NB4 (cell line): ENCODE measurements at regions not wholly inside any gene's neighbourhood (a gene's known extent, or its start where the extent isn't known, plus 50 kb on each side); places are given as distances from the start of the nearest gene placed in this dataset.
"Not testable (repeated sequence)": the region's sequence is repeated elsewhere in the genome, so short reads cannot be mapped to it uniquely, and the experiment has no call there.

Source experiments
- DNase-seq: peaks from one replicate; pipeline ENCODE4 v3.0.0; 2010; ENCODE audit warnings: low read depth
- H3K4me3 ChIP-seq: one replicate; pipeline ENCODE4 v1.5.1; 2011; ENCODE audit warnings: mild to moderate bottlenecking, low read depth, low read length, moderate library complexity
- CTCF ChIP-seq: IDR thresholded peaks from one replicate; pipeline ENCODE4 v1.5.1; 2012; ENCODE audit warnings: low read depth, low read length
- MAX ChIP-seq: IDR thresholded peaks from 2 replicates; pipeline ENCODE4 v1.6.1; 2011; ENCODE audit warnings: low read depth, low read length
- MYC ChIP-seq: IDR thresholded peaks from 2 replicates; pipeline ENCODE4 v1.6.1; 2011; ENCODE audit warnings: low read depth, low read length
- POLR2A ChIP-seq: IDR thresholded peaks from 2 replicates; pipeline ENCODE4 v1.6.1; 2011; ENCODE audit warnings: mild to moderate bottlenecking; ENCODE audit not compliant: insufficient read length; ENCODE audit errors: extremely low read depth

- H3K4me3 ChIP-seq: no peak overlapping the region
- no peak for TF ChIP-seq MAX
- TF ChIP-seq MYC: no peak
- no peak for TF ChIP-seq CTCF
- no peak for TF ChIP-seq POLR2A
Measured at GRCh38 chr6:153325661-153326060, 194.6 kb upstream of the RGS17 start.

GRCh38 chr6:153312634-153313033 is 181.6 kb upstream of the RGS17 start:
- TF ChIP-seq CTCF: peak; percentile 76
- TF ChIP-seq MYC: 0 out of 2 replicates have a peak, but pooled peaks have one; percentile 36
- 0 out of 2 replicates have a peak, but pooled peaks have one; percentile 7 for TF ChIP-seq MAX
- no peak for TF ChIP-seq POLR2A
- no peak overlapping the region for H3K4me3 ChIP-seq
- peak; percentile 62 for DNase-seq

More at GRCh38 chr6:153325661-153326060, 194.6 kb upstream of the RGS17 start:
- no peak for DNase-seq

GRCh38 chr6:153309651-153310050 is 178.6 kb upstream of the RGS17 start:
- DNase-seq: no peak
- H3K4me3 ChIP-seq: no peak overlapping the region
- TF ChIP-seq MYC (no peak), CTCF (no peak)

- no peak for TF ChIP-seq POLR2A
- no peak for TF ChIP-seq CTCF
- TF ChIP-seq MYC: no peak
- TF ChIP-seq MAX: no peak
Measured at GRCh38 chr6:153302133-153302532, 171.1 kb upstream of the RGS17 start.

GRCh38 chr6:153301602-153302001 is 170.5 kb upstream of the RGS17 start:
- no peak for TF ChIP-seq POLR2A
- TF ChIP-seq MYC: no peak
- no peak overlapping the region for H3K4me3 ChIP-seq
- DNase-seq: no peak

More at GRCh38 chr6:153302133-153302532, 171.1 kb upstream of the RGS17 start:
- no peak overlapping the region for H3K4me3 ChIP-seq
- no peak for DNase-seq

GRCh38 chr6:153282456-153282855 is 151.4 kb upstream of the RGS17 start:
- not testable (repeated sequence) for H3K4me3 ChIP-seq, DNase-seq

- DNase-seq: no peak
- H3K4me3 ChIP-seq: no peak overlapping the region
- TF ChIP-seq CTCF (no peak), POLR2A (no peak), MAX (no peak), MYC (no peak)
Measured at GRCh38 chr6:153275997-153276396, 144.9 kb upstream of the RGS17 start.
